IPS-NIHi7 (cell line): ENCODE measurements at regions not wholly inside any gene's neighbourhood (a gene's known extent, or its start where the extent isn't known, plus 50 kb on each side); places are given as distances from the start of the nearest gene placed in this dataset.

ENCODE experiments used
- DNase-seq: peaks from one replicate; pipeline ENCODE4 v3.0.0; 2012; ENCODE audit warnings: mixed read lengths; ENCODE audit errors: extremely low spot score

GRCh38 chr4:114177628-114178027 lies 198.2 kb upstream of the ARSJ start:
- no peak for DNase-seq

DNA sequence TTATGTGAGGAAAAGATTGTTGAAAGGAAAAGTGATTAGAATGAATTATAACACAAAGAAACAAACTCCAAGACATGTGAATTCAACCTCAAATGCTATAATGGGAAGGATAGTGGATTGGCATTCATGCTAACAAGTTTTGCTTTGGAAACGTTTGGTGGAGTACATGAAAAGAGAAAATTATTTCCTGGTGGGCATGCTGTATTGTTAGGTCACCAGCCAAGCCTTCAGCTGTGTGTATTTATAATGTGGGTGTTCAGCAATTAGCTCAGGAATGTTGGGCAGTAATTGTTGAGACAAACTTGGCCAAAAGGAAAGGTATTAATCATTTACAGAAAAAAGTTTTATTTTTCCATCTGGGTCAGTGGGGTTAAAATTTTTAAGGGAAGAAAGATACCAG lies 198.9 kb upstream of the ARSJ start:
- no peak for DNase-seq

GRCh38 chr4:114180481-114180880 lies 201.0 kb upstream of the ARSJ start:
- peak; percentile 77 for DNase-seq

DNA sequence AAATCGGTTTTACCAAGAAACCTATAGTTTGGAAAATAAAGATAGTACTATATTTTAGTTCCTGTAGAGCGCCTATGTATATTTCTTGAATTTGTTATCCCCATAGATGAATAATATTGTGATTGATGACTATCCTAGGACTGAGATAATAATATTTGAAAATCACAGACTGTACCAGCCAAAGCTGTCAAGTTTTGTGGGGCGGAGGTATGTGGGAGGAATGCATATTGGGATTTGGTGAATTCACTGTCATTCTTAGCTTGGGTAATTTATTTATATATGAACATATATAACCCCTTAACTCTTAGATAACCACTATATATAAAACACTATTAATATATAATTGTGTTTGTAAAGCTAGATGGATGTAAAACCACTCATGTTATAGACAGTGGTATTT lies 205.5 kb upstream of the ARSJ start:
- DNase-seq = no peak

GRCh38 chr4:114187592-114187991 lies 208.1 kb upstream of the ARSJ start:
- DNase-seq = no peak

GRCh38 chr4:114191496-114191895 lies 212.0 kb upstream of the ARSJ start:
- no peak for DNase-seq

DNA sequence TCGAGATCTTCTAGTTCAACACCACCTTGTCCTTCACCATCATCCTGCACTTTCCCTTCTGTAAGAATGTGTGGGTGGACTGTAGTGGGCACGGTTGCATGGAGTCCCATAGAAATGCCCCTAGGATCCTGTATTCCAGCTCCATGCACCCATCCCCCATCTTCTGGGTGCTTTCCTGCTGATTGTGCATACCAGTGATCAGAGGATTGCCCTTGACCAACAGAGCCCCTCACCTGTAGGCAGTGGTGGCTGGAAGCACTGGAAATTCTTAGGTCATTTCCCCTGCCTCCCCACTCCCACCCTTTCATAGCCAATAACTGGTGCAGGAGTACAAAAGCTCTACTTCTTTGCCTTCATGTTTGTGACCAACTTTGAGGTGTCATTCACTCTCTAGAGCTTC lies 213.4 kb upstream of the ARSJ start:
- peak; percentile 27 for DNase-seq

DNA sequence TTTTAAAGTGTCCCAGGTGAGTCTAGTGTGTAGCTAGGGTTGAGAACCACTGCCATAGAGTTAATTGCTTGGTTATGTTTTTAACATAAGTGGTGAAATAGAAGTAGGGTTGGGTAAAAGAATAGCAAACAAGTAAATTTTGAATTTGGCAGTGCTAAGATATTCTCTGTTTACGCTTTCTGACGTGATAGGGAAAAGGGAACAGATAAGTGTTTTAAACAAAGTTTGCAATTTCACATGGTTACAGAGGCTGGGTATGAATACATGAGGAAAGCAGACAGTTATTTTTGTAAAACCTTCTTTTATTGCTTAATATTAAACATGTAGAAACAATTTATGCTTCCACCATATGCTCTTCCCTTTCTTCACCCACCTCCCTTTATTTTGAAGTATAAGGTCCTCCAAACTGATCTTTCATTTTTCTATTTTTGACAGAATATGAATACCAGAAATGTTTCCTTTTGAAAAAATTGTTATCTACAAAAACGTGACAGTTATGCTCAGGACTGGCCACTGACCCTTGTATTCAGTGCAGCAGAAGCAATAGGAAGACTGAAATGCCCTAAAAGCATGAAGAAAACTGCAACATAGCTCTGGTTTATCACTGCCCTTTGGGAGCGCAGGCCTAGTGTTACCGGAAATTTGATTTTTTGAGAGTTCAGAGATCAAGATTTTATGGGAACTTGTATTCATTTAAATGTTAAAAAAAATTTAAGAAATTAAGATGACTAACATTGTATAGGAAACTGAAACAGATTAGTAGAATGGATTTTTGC lies 214.4 kb upstream of the ARSJ start:
- DNase-seq = no peak

- no peak for DNase-seq
Observed at GRCh38 chr4:114196606-114197005, 217.2 kb upstream of the ARSJ start.

DNA sequence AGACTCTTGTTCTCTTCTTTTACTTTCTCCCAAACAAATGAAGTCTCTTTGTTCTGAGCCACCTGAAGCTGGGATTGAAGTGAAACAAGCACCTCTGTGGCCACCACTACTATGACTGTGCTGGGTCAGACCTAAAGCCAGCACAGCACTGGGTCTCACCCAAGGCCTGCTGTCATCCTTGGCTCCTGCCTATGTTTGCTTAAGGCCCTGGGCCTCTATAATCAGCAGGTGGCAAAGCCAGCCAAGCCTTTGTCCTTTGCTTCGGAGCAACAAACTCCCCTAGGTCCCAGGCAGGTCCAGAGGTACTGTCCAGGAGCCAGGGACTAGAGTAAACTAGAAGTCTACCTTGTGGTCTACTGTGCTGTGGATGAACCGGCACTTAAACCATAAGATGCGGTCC lies 220.6 kb upstream of the ARSJ start:
- no peak for DNase-seq

GRCh38 chr4:114205261-114205660 lies 225.8 kb upstream of the ARSJ start:
- no peak for DNase-seq

DNA sequence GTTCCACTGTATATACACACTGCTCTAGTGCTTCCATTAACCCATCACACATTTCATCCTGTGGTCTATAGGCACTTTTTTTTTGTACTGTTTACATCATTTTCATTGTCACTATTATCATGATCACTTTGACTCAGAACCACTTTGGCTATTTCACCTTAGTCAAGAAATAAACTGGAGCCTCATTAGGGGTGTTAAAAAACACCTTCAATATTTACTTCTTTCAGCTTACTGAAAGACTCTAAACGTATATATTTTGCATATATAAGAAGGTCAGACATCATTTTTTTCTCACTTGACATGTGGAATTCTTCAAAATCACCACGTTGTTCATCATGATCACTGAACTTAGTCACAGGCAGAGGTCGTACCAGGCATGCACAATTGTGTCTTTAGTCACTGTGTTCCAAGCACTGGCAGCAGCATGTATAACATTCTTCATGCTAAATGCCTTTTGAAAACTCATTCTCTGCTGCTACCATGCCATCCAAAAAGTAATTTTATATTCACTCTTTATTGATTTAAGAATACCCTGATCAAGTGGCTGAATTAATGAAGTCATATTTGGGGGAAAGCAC lies 229.2 kb upstream of the ARSJ start:
- no peak for DNase-seq

GRCh38 chr4:114209584-114209983 lies 230.1 kb upstream of the ARSJ start:
- DNase-seq = no peak

DNA sequence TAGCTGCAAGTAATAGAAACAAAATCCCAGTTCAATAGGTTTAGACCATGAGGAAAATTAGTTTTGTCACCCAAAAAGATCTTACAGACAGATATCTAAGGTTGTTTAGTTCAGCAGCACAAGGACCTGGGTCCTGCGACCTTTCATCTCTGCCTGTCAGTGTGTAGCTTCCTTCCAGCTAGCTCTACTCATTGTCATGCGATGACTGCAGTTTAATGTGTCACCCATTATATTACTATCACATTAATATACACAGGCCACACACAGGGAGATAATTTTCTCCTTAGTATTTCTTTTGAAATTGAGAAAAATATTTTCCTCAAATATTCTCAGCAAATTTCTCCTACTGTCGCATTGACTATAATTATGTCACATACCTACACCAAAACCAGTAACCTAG lies 232.1 kb upstream of the ARSJ start:
- no peak for DNase-seq

GRCh38 chr4:114217150-114217817 lies 237.8 kb upstream of the ARSJ start:
- DNase-seq = no peak

- no peak for DNase-seq
Observed at GRCh38 chr4:114223580-114223979, 244.1 kb upstream of the ARSJ start.

GRCh38 chr4:114225436-114225835 lies 246.0 kb upstream of the ARSJ start:
- DNase-seq = no peak

DNA sequence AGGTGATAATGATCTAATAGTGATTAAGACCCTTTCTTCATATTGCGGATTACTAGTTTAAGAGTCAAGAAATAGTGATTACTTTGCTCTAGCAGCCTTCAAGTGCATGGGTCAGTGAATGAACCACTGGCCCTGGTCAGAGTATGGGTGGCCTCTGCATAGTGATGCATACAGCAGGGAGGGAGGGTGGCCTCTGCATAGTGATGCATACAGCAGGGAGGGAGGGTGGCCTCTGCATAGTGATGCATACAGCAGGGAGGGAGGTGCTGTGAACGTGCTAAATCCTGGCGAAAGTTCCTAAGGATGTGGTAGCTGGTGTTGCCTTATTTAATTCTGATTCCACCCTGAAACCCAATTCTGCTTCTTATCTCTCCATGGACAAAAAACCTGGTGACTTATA lies 246.7 kb upstream of the ARSJ start:
- no peak for DNase-seq

DNA sequence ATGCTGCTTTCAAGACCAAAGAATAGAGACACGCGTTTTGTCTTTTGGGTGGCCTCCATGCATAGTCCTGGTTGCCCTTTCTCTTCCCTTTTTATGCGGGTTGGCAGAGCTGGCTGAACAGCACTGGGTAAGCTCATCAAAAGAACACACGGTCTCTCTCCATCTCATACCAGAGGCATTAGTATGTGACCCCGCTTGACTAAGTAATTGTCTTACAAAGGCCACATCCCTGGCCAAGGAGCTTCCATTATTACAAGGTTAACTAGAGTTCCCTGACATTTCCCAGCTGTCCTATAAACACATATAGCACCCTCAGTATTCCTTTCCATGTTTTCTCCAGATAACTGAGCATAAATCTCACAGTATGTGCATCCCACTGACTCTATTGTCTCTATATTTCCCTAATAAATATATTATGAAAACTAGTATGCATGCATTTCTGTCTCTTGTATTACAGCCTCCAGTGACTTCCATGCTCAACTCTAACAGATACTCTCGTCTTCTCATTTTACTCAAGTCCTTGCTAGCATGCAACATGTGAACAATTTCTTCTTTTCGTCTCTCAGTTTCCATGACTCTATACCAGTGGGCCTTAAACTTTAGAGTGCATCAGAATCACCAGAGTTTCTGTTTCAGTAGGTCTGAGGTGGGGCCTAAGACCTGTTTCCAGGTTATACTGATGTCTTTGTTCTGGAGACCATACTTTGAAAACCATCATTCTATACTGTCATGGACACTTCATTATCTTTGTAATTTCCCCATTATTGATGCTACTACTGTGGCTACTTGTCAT lies 247.7 kb upstream of the ARSJ start:
- DNase-seq = no peak

- DNase-seq = no peak
Observed at GRCh38 chr4:114229706-114230105, 250.3 kb upstream of the ARSJ start.

DNA sequence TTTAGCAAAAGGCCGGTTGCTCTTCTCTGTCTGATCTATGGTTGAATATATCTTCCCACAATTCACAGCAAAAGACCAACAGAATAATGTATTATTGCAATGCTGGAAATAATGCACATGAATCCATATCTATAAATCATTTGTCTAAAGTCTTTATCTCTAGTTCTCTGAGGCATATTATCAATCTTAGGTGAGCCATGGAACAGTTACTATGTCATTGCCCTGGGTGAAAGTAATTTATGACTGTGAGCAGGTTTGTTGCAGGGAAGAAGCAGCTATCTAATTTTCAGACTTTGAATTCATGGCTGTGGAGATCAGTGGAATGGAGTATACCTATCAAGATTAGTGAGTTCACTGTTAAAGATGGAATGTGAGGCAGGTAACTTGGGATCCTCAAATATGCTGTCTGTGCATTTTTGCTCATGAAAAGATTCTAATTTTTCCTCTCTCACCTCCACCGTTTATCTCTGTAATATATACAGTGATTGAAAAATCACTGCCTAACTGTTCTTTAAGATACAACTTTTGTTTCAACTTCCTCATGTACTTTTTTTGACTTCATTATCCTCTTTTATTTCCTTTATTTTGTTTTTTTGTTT lies 256.8 kb upstream of the ARSJ start:
- DNase-seq = no peak

DNA sequence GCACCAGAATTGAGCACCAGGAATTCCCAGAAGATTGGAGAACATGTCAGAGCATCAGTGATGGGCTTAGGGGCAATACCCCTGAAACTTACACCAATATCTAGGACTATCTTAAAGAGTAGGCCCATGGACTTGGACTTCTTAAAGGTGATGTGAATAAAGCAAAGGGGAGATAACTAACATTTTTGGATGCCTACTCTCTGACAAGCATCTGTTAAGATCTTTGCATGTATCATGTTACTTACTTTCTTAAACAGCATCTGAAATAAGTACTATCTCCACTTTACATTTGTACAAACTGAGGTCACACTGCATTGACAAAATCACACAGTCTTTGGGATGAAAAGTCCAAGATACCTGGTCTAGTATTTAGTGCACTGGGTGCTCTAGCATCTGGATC lies 258.6 kb upstream of the ARSJ start:
- DNase-seq = no peak
